ENCODE measurements at regions not wholly inside any gene's neighbourhood (a gene's known extent, or its start where the extent isn't known, plus 50 kb on each side); places are given as distances from the start of the nearest gene placed in this dataset.

DNA sequence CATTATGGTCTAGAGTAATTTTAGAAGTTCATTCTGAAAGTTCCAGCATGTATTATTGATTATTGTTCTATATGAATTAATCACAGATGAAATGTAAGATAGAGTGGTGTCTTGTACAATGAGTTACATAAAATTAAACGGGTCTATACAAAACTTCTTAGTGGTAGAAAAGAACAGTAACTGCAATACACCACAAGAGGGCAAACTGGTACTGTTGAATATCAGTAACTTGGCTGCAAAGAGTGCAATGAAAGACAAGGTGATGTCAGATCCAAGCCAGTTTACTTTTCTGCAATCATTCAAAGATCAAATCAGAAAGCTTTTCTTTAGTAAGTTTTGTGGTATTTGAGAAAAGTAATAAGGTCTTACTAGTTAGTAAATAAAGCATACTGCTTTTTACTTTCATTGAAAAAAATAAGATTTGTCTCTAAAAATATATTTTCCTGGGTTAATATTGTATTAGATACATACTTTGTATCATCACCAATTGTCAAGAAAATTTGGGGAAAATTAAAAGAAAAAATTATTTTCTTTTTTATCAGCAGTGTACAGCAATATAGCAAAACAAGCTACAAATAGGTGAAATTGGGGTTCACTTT lies 66.4 kb upstream of the BTG3 start:
- TF ChIP-seq, protein P1, sequence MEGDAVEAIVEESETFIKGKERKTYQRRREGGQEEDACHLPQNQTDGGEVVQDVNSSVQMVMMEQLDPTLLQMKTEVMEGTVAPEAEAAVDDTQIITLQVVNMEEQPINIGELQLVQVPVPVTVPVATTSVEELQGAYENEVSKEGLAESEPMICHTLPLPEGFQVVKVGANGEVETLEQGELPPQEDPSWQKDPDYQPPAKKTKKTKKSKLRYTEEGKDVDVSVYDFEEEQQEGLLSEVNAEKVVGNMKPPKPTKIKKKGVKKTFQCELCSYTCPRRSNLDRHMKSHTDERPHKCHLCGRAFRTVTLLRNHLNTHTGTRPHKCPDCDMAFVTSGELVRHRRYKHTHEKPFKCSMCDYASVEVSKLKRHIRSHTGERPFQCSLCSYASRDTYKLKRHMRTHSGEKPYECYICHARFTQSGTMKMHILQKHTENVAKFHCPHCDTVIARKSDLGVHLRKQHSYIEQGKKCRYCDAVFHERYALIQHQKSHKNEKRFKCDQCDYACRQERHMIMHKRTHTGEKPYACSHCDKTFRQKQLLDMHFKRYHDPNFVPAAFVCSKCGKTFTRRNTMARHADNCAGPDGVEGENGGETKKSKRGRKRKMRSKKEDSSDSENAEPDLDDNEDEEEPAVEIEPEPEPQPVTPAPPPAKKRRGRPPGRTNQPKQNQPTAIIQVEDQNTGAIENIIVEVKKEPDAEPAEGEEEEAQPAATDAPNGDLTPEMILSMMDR (conservative IDR thresholded peaks at IDR 0.05), result peak; percentile 87
- TF ChIP-seq EZH2 (IDR thresholded peaks at IDR 0.05; ENCODE audit: low read depth), result no peak

Data from PC-9 (cell line).